GM18511 (cell line): ENCODE measurements at regions not wholly inside any gene's neighbourhood (a gene's known extent, or its start where the extent isn't known, plus 50 kb on each side); places are given as distances from the start of the nearest gene placed in this dataset.

Experiments
- ATAC-seq: cut with Tn5 transposase; IDR thresholded peaks from one replicate; pipeline ENCODE4 v1.9.1; 2021; ENCODE audit warnings: mild to moderate bottlenecking, moderate library complexity; ENCODE audit not compliant: unreplicated experiment

DNA sequence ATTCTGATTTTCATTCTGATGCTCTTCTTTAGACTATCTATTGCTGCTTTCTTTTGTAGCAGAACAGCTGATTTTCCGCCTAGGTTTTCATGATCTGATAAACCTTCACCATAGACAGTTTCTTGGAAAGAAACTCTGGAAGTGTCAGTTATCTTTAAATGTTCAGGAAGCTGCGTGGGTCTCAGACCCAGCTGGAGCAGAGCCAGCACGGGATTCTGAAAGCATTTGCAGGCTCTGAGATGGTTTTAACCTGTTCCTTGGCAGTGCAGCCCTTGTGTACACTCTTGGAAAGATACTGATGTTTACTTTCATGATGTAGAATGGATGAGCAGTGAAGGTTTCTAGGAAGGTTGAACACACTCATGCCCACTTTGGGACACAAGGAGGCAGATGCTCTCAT, 178.0 kb upstream of the DMRT1 start:
- no peak for ATAC-seq

DNA sequence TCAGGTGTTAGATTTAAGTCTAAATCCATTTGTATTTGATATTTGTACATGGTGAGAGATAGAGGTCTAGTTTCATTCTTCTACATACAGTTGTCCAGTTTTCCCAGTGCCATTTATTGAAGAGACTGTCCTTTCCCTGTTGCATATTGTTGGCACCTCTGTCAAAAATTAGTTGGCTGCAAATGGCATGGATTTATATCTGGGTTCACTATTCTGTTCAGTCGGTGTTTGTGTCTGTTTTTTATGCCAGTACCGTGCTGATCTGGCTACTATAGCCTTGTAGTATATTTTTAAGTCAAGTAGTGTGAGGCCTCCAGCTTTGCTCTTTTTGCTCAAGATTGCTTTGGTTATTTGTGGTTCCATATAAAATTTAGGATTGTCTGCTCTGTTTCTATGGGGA, 176.2 kb upstream of the DMRT1 start:
- ATAC-seq: no peak

DNA sequence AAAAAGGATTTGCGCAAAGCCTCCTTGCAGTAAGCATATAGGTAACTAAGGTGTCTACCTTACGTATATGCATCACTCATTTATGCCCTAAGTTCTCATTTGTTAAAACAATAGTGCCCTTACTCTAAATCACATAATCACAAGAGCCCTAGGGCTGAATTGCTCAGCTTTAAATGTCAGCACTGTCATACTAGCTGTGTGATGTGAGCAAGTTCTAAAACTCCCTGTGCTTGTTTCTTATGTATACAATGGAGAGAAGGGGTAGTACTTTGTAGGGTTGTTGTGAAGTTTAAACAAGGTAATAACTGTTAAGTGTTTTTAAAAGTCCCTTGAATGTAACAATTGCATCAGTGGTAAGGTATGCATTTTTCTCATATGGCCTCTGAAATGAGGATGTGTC, 169.5 kb upstream of the DMRT1 start:
- ATAC-seq: no peak

DNA sequence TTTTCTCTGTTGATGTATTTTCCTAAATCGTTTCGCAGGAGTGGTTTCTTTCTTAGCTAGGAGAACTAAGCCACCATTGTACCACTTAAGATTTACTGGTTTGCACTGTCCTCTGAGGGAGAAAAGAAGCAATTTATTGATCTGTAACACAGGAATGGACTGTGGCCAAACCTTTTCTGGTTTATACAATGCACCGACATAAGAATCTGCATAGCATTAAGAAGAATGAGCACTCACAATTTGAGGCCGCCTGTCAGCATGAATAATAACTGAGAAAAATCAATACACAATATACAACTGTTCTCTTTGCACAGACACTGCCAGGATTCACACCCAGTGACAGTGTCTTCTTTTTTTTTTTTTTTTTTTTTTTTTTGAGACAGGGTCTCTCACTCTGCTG, 168.6 kb upstream of the DMRT1 start:
- no peak for ATAC-seq

DNA sequence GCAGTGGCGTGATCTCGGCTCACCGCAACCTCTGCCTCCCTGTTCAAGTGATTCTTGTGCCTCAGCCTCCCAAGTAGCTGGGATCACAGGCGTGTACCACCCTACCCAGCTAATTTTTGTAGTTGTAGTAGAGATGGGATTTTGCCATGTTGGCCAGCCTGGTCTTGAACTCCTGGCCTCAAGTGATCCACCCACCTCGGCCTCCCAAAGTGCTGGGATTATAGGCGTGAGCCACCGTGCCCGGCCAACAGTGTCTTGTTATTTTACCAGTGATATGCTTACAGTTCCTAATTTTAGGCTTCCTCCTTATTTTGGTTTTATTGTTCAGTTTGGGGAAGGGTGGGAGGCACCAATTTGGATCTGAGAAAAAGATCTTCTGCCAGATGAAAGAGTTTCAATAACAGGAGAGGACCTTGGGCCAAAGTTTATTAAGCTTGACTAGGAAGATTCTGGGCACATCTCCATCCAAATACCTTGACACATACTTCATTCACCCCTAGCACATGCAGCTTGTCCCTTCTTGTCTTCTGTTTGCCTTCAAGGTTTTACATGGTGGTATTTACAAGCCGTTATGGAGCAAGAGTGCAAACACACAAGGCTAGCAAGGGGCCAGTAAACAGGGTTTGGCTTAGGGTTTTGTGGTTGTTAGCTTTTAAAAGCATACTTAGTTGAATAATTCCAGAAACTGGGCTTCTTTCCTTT, 168.1 kb upstream of the DMRT1 start:
- no peak for ATAC-seq

DNA sequence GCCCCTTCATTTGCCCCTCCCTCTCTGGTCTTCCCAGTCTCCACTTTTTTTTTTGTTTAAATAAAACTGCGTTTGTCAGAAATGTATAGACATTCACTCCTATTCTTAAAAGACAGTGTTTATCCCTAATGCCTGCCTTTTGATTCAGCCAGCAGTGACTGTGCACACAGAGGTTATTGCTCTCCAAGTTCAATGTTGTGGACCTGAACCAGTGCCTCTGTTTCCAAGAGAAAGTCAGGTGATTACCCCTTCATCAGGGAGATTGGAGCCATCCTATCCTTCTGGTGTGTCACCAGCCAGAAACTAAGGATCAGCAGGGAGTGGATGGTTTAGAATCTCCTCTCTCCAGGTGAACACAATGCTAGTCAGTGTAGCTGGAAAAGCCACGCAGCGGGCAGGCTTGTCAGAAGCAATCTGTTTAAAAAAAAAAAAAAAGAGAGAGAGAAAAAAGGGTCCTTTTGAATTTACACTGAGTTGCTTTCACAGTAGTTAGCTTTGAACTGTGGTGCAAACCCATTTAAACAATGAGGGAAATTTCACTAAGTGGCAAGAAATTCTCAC, 167.5 kb upstream of the DMRT1 start:
- ATAC-seq: no peak

DNA sequence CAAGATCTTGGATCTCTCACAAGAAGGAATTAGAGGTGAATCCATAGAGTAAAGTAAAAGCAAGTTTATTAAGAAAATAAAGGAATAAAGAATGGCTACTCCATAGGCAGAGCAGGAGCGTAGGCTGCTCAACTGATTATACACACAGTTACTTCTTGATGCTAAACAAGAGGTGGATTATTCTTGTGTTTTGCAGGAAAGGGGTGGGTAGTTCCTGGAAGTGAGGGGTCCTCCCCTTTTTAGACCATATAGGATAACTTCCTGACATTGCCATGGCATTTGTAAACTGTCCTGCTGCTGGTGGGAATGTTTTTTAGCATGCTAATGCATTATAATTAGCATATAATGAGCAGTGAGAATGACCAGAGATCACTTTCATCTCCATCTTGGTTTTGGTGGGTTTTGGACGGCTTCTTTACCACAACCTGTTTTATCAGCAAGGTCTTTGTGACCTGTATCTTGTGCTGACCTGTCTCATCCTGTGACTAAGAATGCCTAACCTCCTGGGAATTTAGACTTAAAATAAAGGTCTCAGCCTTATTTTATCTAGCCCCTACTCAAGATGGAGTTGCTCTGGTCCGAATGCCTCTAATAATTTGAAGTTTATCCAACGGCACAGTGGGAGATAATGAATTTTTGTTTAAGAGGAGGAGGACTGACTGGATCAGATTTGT, 165.7 kb upstream of the DMRT1 start:
- ATAC-seq: no peak

DNA sequence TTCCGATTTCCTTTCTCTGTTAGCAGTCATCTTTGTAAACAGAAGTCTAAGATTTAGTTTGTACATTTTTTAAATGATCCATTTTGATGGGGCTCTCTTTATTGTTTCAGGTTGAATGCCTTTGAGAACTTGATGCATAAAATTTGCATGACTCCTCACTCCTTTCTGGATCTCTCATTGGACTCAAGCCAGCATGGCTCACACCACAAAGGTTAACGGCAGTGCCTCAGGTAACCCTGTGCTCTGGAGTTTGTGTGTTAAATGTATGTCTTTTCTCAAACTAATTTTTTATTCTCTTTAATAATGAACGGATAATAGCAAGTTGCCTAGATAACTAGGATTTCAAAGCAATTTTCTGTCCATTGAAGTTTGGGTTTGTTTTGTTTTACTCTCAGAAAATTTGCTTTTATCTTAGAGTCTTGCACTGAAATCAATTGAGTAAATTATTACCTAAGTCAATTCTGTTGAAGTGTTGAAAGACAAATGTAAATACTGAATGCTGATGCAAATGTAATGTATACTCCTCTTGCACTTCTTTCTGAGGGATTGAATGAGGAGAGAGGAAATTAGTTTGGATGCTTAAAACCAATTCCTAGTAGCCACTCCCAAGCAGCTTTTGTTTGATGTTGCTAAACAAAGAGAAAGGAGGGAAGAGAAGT, 164.6 kb upstream of the DMRT1 start:
- no peak for ATAC-seq

DNA sequence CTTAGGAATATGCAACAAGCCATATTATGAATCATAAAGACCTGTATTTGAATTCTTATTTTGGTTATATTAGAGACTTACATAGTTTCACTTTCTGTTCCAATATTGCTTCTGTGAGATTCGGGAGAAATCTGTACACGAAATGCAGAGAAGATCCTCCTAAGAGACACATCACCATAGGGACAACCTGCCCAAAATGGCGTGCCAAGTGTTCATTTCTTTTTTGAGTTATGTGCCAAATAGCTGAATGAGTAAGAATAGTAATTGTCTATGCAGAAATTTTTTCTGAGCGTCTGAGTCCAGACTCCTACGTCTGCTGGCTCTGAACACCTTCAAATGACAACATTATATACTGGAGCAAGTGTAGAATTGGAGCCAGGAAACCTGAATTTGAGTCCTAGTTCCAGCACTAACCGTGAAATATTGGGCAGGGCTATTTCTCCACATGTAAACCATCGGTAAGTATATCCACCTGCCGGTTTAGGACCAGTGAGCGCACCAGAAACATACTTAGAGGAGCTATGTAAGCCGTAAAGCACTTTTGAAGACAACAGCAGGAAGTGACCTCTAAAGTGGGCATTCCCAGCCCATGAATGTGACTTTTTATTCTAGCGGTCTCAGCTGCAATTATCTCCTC, 163.9 kb upstream of the DMRT1 start:
- no peak for ATAC-seq

DNA sequence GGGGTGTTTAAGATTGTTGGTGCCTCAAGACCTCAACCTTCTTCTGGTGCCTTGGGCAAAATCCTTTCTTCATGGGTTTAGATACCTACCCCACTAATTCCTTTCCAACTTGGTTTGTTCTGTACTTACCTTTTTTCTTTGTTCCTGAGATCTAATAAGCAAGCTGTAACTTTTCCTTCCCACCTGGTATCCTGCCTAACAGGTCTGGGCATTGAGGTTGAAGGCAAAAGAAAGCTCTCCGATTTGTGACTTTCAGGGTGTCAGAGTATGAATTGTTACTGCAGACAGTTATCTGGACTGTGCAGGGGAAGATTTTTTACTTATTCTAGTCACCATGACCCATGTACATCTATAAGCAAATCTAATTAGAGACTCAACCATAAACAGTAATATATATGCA, 162.6 kb upstream of the DMRT1 start:
- ATAC-seq: no peak

DNA sequence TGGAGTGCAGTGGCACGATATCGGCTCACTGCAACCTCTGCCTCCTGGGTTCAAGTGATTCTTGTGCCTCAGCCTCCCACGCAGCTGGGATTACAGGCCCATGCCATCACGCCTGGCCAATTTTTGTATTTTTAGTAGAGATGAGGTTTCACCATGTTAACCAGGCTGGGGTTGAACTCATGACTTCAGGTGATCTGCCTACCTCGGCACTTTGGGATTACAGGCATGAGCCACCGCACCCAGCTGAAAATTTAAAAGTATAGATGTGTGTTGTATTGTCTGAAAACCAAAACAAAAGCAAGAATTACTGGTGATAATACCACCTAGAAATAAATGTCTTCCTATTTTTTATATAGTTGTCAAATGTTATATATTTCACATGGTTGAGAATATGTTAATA, 162.0 kb upstream of the DMRT1 start:
- no peak for ATAC-seq

DNA sequence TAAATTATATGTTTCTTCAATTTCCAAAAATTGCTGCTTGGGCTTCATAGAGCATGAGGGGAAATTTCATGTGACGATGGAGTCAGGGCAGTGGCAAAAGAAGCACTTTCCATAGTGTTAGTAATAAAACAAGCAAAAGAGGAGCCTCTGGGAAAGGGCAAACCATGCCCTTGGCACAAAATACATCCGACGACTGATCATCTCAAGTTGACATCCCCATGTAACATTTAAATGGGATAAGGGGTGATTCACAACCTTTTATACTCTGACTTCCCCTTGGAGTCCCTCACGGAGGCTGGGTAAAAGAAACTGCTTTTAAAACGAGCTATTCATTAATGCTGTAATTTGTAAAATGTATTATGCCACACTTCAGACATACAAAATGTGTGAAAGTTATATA, 161.4 kb upstream of the DMRT1 start:
- no peak for ATAC-seq

DNA sequence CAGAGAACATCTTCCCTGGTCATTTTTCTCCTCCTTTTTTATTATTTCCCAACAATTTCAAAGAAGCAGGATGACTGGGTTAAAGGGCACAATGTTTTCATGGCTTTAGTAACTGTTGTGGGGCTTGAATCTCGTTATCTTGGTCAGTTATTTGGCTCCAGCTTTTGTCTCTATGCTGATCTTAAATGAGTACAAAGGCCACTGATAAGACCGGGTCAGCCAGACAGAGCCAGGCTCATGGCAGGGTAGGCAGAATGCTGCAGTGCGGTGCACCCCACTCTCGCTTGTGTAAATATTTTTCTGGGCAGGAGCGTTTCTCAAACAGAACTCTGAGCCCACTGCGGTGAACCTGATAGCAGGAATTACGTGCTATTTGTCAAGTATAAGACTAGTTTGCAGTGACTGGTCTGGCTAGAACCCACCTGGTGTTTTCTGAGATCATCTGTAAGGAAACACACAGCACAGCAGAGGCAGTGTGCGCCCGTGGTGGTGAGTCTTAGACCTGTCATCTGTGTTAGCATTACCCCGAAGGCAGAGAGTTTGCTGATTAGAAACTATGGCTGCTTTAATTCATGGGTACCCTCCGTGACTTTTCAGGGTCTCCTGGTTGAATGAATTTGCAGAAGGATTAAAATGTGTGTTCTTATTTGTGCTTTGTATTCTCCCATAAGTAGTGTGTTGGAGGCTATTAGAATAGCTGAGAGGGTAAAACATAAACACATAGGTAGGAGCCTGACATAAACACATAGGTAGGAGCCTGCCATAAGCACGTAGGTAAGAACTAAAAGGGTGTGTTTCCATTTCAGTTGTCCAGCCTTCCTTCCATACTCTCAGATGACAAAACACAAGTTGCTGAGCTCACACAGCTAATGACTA, 158.6 kb upstream of the DMRT1 start:
- ATAC-seq: no peak

DNA sequence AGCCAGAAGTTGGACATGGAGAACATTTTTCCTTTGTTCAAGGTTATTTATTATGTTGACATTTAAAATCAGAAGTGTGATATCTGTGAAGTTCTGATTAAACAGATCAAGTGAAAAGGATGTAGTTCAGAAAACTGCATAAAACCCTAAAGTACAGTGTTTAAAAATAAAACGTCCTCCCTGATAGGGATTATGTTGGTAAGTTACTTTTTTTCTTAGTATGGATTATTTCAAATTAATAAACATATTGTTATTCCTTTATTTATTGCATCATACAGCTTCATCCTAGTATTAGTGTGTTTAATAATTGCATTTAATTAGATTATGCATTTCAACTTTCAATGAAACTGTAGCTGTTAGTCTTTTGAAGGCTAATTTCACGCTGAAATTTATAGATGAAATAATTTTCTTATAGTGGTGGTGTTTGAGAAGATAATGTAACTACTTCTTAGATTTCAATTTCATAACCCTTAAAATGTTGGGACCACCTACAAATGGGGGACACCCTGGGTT, 157.9 kb upstream of the DMRT1 start:
- ATAC-seq: no peak

DNA sequence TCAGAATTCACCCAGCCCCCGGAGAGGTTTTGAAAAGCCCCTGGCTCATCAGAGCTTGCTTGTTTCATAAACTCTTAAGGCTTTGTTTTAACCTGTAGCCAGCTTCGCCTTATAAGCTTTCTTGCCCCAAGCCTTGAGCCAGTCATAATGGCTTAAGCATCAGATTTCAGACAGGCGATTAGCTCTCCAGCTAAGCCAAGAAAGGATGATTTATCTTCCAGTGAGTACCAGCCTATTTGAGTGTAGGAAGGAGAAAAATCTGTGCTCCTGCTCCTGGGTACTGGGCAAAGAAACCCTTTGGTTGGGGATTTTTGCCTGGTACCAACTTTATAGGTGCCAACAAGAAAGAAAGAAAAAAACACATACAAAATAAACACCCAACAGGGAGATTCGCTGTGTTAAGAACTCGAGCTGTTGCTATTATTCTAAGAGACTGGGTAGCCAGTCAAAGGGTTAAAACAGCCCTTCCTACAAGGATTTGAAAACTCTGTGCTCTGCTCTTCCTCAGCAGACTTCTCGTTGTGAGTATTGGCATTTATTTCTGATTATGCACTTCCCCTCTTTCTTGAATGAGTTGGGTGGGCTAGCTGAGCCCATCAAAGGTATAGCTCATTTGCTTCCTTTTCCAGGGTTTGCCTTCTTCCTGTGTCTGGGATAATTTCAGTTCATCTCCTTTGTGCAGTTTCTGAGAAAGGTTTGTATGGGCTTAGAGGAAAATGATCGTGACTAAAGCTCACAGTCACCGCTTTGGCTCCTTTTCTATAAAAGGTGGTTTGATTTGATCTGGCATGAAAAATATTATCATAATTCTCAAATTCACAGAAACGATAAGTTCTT, 157.2 kb upstream of the DMRT1 start:
- ATAC-seq: no peak

DNA sequence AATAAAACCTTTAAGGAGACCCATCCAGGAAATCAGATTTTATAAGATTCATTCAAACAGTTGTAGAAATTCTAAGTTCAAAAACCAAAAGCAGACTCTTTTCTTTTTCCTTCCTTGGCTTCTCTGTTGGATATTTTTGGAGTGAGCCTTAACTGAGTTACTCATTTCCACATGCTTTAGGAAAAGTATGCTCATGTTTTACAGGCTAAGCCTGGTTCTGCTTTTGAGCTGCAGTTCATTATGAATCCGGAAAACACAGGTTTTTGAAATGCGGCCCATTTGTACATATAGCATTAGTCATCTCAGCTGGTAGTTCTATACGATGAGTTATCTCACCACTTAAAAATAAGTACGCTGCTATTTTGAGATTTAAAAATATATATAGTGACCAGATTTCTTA, 156.6 kb upstream of the DMRT1 start:
- no peak for ATAC-seq

DNA sequence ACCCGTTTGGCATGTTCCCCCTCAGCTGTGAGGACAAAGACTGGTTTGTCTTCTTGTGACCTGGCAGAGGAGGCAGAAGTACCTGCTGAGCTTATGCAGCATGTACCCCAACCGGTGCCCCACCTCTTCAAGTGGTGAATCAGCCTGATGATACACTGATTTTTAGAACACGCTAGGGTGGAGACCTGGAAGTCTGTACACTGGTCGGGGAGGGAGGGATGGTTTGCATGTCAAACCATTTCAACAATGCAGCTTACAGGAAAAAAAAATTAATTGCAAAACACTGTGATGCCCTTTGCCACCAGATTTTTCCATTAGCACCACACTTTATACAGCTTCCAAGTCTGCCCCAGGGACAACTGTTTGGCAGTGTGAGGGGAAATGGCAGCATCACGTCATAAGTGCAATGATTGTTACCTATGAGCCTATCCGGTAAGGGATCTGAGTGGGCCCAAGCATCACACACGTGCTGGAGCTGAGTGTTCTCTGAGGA, 155.1 kb upstream of the DMRT1 start:
- ATAC-seq: no peak

DNA sequence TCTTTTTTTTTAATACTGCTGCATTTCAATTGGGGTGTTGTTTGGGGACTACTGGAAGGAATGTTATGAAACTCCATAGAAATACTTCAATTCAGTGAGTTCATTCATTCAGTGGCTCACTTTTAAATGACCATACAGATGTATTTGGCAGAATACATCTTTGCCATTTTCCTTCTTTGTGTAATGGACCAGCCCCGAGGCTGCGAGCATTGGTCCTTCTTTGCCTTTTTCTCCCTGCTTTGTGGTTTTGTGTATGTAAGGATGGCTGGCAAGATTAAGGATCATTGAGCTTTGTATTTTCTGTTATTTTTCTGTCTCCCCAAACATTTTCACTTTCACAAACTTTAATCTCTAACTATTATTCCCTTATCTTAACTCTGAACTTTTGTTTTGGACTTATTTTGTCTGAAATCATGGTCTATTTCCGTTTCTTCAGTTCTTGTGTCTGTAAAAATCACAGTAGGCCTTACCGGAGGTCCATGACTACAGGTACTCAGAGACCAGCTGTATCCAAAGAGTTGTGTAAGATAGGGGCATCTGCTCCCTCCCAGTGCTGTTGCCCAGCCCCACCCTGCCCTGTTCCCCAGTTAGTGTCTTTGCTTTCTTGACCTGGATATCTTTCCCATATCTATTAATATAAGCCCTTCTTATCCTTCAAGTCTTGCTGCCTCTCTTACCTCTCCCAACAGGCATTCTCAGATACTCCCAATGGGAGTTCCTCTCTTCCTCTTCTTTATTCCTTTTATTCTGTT, 154.3 kb upstream of the DMRT1 start:
- ATAC-seq: no peak

DNA sequence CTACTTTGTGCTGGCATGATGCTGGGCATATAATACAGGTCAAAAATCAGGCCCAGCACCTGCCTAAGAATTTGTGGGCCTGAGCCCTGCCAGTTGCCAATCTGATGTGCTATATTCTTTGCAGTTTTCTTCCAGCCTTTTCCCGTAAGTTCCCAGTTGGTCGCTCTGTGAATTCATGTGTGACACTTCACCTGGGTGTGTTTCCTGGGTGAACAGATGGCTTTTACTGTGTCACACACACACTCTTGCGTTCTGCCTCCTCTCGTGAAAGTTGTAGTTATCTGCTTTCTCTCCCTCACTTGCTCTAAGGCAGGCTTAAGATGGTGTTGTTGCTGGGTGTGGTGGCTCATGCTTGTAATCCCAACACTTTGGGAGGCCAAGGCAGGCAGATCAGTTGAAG, 153.5 kb upstream of the DMRT1 start:
- no peak for ATAC-seq
